ENCODE measurements at regions not wholly inside any gene's neighbourhood (a gene's known extent, or its start where the extent isn't known, plus 50 kb on each side); places are given as distances from the start of the nearest gene placed in this dataset.
"Not testable (repeated sequence)": the region's sequence is repeated elsewhere in the genome, so short reads cannot be mapped to it uniquely, and the experiment has no call there.

GRCh38 chr16:33009468-33009867, 184.6 kb upstream of the TP53TG3C start:
- DNase-seq (ENCODE audit: low read depth in 2 of 2, low spot score in 1 of 2), result peak in 1 of 2 donors; percentile 21

DNA sequence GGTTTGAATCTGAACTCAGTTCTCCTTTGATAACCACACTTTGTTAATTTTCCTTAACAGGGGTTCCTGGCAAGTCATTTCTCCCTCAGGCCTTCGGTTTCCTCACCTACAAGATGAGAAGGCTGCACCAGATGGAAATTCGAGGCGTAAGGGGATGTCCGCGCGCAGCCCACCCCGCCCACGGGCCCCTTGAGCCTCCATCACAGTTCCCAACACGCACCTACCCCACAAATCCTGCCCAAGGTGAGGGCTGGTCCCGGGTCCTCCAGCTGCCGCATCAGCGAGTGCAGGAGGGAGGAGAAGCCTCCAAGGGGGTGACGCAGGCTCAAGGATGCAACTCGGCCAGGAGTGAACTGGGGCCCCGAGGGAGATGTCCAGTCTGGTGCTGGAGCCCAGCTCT, 166.9 kb upstream of the TP53TG3C start:
- not testable (repeated sequence) for DNase-seq (ENCODE audit: low read depth in 2 of 2, low spot score in 1 of 2)

- not testable (repeated sequence) for DNase-seq (ENCODE audit: low read depth in 2 of 2, low spot score in 1 of 2)
Measured at GRCh38 chr16:33027941-33028340, 166.1 kb upstream of the TP53TG3C start.

- DNase-seq (ENCODE audit: low read depth in 2 of 2, low spot score in 1 of 2), result not testable (repeated sequence)
Measured at GRCh38 chr16:33028707-33029390, 165.2 kb upstream of the TP53TG3C start.

GRCh38 chr16:33048849-33049248, 145.2 kb upstream of the TP53TG3C start:
- DNase-seq (ENCODE audit: low read depth in 2 of 2, low spot score in 1 of 2), result not testable (repeated sequence)

GRCh38 chr16:33059206-33059605, 134.8 kb upstream of the TP53TG3C start:
- no peak for DNase-seq (ENCODE audit: low read depth in 2 of 2, low spot score in 1 of 2)

- DNase-seq (ENCODE audit: low read depth in 2 of 2, low spot score in 1 of 2), result not testable (repeated sequence)
Measured at GRCh38 chr16:33059654-33060421, 134.2 kb upstream of the TP53TG3C start.

- DNase-seq (ENCODE audit: low read depth in 2 of 2, low spot score in 1 of 2), result not testable (repeated sequence)
Measured at GRCh38 chr16:33062763-33063162, 131.3 kb upstream of the TP53TG3C start.

DNA sequence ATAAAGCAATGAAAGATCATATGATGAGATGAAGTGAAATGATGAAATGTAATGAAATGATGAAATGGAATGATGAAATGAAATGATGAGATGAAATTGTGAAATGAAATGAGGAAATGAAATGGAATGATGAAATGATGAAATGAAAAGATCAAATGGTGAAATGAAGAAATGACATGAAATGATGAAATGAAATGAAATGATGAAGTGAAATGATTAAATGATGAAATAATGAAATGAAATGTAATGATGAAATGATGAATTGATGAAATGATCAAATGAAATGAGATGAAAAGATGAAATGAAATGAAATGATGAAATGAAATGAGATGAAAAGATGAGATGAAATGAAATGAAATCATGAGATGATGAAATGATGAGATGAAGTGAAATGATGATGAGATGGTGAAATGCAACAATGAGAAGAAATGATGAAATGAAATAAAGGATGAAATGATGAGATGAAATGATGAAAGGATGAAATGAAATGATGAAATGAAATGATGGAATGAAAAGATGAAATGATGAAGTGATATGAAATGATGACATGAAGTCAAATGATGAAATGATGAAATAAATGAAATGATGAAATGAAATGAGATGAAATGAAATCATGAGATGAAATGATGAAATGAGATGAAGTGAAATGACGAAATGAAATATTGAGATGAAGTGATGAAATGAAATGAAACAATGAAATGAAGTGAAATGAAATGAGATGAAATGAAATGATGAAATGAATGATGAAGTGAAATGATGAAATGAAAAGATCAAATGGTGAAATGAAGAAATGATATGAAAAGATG, 130.5 kb upstream of the TP53TG3C start:
- not testable (repeated sequence) for DNase-seq (ENCODE audit: low read depth in 2 of 2, low spot score in 1 of 2)

GRCh38 chr16:33064454-33065073, 129.5 kb upstream of the TP53TG3C start:
- not testable (repeated sequence) for DNase-seq (ENCODE audit: low read depth in 2 of 2, low spot score in 1 of 2)
